ENCODE measurements at regions not wholly inside any gene's neighbourhood (a gene's known extent, or its start where the extent isn't known, plus 50 kb on each side); places are given as distances from the start of the nearest gene placed in this dataset.

GRCh38 chr2:228644199-228644598, 462.7 kb upstream of the SPHKAP start:
- H4K20me1 ChIP-seq (ENCODE audit: insufficient read depth, poor library complexity, severe bottlenecking) = no peaks in the 10 kb centered on the region
- no peaks in the 10 kb centered on the region for H3K36me3 ChIP-seq (replicated peaks; ENCODE audit: insufficient read depth, low read depth)
- H3K9me3 ChIP-seq (ENCODE audit: low read depth) = no peaks in the 10 kb centered on the region
- no peak for DNase-seq (ENCODE audit: low spot score)
- H2AFZ ChIP-seq = no peak overlapping the region
- H3K79me2 ChIP-seq = no peaks in the 10 kb centered on the region
- no peak for TF ChIP-seq CTCF (IDR thresholded peaks at IDR 0.05; ENCODE audit: poor library complexity)
- no peak for TF ChIP-seq EZH2phosphoT487 (IDR thresholded peaks at IDR 0.05; ENCODE audit: low read depth, severe bottlenecking, unreplicated experiment)
- no peak for TF ChIP-seq EZH2 (IDR thresholded peaks at IDR 0.05; ENCODE audit: borderline replicate concordance)
- no peak overlapping the region for H3K4me2 ChIP-seq
- H3K9me2 ChIP-seq (replicated peaks; ENCODE audit: insufficient read depth) = no peaks in the 10 kb centered on the region
- no peaks in the 10 kb centered on the region for H3K4me1 ChIP-seq (ENCODE audit: insufficient read depth)
- H3K4me3 ChIP-seq = no peak overlapping the region
- no peaks in the 10 kb centered on the region for H3K27me3 ChIP-seq
- WGBS (ENCODE audit: low lambda C conversion rate, missing lambda C conversion rate) = 81% methylated on average over 2 of the region's 2 CpGs
- H3K27ac ChIP-seq = no peak overlapping the region

- H3K79me2 ChIP-seq = no peaks in the 10 kb centered on the region
- no peak for TF ChIP-seq CTCF (IDR thresholded peaks at IDR 0.05; ENCODE audit: poor library complexity)
- no peak for TF ChIP-seq EZH2phosphoT487 (IDR thresholded peaks at IDR 0.05; ENCODE audit: low read depth, severe bottlenecking, unreplicated experiment)
- TF ChIP-seq EZH2 (IDR thresholded peaks at IDR 0.05; ENCODE audit: borderline replicate concordance) = no peak
- no peak for DNase-seq (ENCODE audit: low spot score)
- no peak overlapping the region for H3K27ac ChIP-seq
- H3K4me3 ChIP-seq = no peak overlapping the region
- no peaks in the 10 kb centered on the region for H3K9me3 ChIP-seq (ENCODE audit: low read depth)
- WGBS (ENCODE audit: low lambda C conversion rate, missing lambda C conversion rate) = 94% methylated on average over 2 of the region's 2 CpGs
- no peaks in the 10 kb centered on the region for H3K36me3 ChIP-seq (replicated peaks; ENCODE audit: insufficient read depth, low read depth)
- H3K4me2 ChIP-seq = no peak overlapping the region
- no peaks in the 10 kb centered on the region for H3K4me1 ChIP-seq (ENCODE audit: insufficient read depth)
- no peaks in the 10 kb centered on the region for H4K20me1 ChIP-seq (ENCODE audit: insufficient read depth, poor library complexity, severe bottlenecking)
- H3K9me2 ChIP-seq (replicated peaks; ENCODE audit: insufficient read depth) = no peaks in the 10 kb centered on the region
- H2AFZ ChIP-seq = no peak overlapping the region
- H3K27me3 ChIP-seq = no peaks in the 10 kb centered on the region
These were observed 461.4 kb upstream of the SPHKAP start for GRCh38 chr2:228642861-228643260.

GRCh38 chr2:228630786-228631185, 449.3 kb upstream of the SPHKAP start:
- TF ChIP-seq EZH2phosphoT487 (IDR thresholded peaks at IDR 0.05; ENCODE audit: low read depth, severe bottlenecking, unreplicated experiment) (no peak), EZH2 (IDR thresholded peaks at IDR 0.05; ENCODE audit: borderline replicate concordance) (no peak), CTCF (IDR thresholded peaks at IDR 0.05; ENCODE audit: poor library complexity) (no peak)
- no peak overlapping the region for H2AFZ ChIP-seq
- DNase-seq (ENCODE audit: low spot score) = no peak
- WGBS (ENCODE audit: low lambda C conversion rate, missing lambda C conversion rate) = 88% methylated on average over 2 of the region's 2 CpGs
- H3K9me3 ChIP-seq (ENCODE audit: low read depth) = no peaks in the 10 kb centered on the region
- no peaks in the 10 kb centered on the region for H3K27me3 ChIP-seq
- H3K36me3 ChIP-seq (replicated peaks; ENCODE audit: insufficient read depth, low read depth) = no peaks in the 10 kb centered on the region
- no peak overlapping the region for H3K4me2 ChIP-seq
- no peak overlapping the region for H3K4me3 ChIP-seq
- no peak overlapping the region for H3K27ac ChIP-seq
- H3K9me2 ChIP-seq (replicated peaks; ENCODE audit: insufficient read depth) = no peaks in the 10 kb centered on the region
- no peaks in the 10 kb centered on the region for H3K79me2 ChIP-seq
- H4K20me1 ChIP-seq (ENCODE audit: insufficient read depth, poor library complexity, severe bottlenecking) = no peaks in the 10 kb centered on the region
- no peaks in the 10 kb centered on the region for H3K4me1 ChIP-seq (ENCODE audit: insufficient read depth)

GRCh38 chr2:228629251-228629650, 447.8 kb upstream of the SPHKAP start:
- no peak for TF ChIP-seq EZH2phosphoT487 (IDR thresholded peaks at IDR 0.05; ENCODE audit: low read depth, severe bottlenecking, unreplicated experiment)
- no peak for TF ChIP-seq EZH2 (IDR thresholded peaks at IDR 0.05; ENCODE audit: borderline replicate concordance)
- TF ChIP-seq CTCF (IDR thresholded peaks at IDR 0.05; ENCODE audit: poor library complexity) = no peak
- no peak overlapping the region for H3K4me2 ChIP-seq
- H3K79me2 ChIP-seq = no peaks in the 10 kb centered on the region
- H3K27ac ChIP-seq = no peak overlapping the region
- WGBS (ENCODE audit: low lambda C conversion rate, missing lambda C conversion rate) = 88% methylated on average over 1 of the region's 1 CpG
- H4K20me1 ChIP-seq (ENCODE audit: insufficient read depth, poor library complexity, severe bottlenecking) = no peaks in the 10 kb centered on the region
- H3K4me3 ChIP-seq = no peak overlapping the region
- H3K9me3 ChIP-seq (ENCODE audit: low read depth) = no peaks in the 10 kb centered on the region
- no peaks in the 10 kb centered on the region for H3K27me3 ChIP-seq
- H3K36me3 ChIP-seq (replicated peaks; ENCODE audit: insufficient read depth, low read depth) = no peaks in the 10 kb centered on the region
- H2AFZ ChIP-seq = no peak overlapping the region
- no peak for DNase-seq (ENCODE audit: low spot score)
- H3K4me1 ChIP-seq (ENCODE audit: insufficient read depth) = no peaks in the 10 kb centered on the region
- H3K9me2 ChIP-seq (replicated peaks; ENCODE audit: insufficient read depth) = no peaks in the 10 kb centered on the region
